NB4 (cell line): ENCODE measurements at regions not wholly inside any gene's neighbourhood (a gene's known extent, or its start where the extent isn't known, plus 50 kb on each side); places are given as distances from the start of the nearest gene placed in this dataset.

Source experiments
- MYC ChIP-seq: IDR thresholded peaks from 2 replicates; pipeline ENCODE4 v1.6.1; 2011; ENCODE audit warnings: low read depth, low read length
- POLR2A ChIP-seq: IDR thresholded peaks from 2 replicates; pipeline ENCODE4 v1.6.1; 2011; ENCODE audit warnings: mild to moderate bottlenecking; ENCODE audit not compliant: insufficient read length; ENCODE audit errors: extremely low read depth
- TF ChIP-seq, protein P1 (sequence below): IDR thresholded peaks from one replicate; pipeline ENCODE4 v1.5.1; 2012; ENCODE audit warnings: low read depth, low read length

DNA sequence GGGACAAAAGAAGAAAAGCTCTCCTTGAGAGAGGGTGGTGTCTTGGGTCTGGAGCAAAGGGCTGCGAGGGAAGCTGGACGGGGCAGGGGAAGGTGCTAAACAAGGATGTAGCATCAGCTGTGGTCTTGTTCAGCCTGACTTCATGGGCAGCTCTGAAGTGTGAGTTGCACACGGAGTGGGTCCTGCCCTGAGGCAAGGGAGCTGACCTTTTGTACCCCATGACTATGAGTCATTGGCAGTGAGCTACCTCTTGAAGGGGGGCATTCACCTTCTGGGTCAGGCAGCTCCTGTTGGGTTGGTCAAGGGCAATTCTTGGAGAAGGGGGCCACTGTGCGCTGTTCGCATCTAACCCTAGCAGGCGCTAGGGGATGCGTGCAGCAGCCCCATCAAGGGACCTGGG, 151.8 kb downstream of the SMIM20 start:
- TF ChIP-seq, protein P1, sequence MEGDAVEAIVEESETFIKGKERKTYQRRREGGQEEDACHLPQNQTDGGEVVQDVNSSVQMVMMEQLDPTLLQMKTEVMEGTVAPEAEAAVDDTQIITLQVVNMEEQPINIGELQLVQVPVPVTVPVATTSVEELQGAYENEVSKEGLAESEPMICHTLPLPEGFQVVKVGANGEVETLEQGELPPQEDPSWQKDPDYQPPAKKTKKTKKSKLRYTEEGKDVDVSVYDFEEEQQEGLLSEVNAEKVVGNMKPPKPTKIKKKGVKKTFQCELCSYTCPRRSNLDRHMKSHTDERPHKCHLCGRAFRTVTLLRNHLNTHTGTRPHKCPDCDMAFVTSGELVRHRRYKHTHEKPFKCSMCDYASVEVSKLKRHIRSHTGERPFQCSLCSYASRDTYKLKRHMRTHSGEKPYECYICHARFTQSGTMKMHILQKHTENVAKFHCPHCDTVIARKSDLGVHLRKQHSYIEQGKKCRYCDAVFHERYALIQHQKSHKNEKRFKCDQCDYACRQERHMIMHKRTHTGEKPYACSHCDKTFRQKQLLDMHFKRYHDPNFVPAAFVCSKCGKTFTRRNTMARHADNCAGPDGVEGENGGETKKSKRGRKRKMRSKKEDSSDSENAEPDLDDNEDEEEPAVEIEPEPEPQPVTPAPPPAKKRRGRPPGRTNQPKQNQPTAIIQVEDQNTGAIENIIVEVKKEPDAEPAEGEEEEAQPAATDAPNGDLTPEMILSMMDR, result no peak
- TF ChIP-seq POLR2A (no peak), MYC (no peak)
